Fibroblast of lung (primary cell): ENCODE measurements at regions not wholly inside any gene's neighbourhood (a gene's known extent, or its start where the extent isn't known, plus 50 kb on each side); places are given as distances from the start of the nearest gene placed in this dataset.

Experiments
- DNase-seq, 2 donors: peaks; one replicate each; pipeline versions ENCODE4 v3.0.0 to v3.0.0-alpha.2; 2010; ENCODE audit warnings: low read depth in 2 of 2
- H2AFZ ChIP-seq: 2 replicates; pipeline ENCODE4 v1.5.1; 2012; ENCODE audit warnings: low read length, control low read depth, inconsistent platforms
- H3K27ac ChIP-seq: 2 replicates; pipeline ENCODE4 v1.5.1; 2011; ENCODE audit warnings: low read length, control low read depth; ENCODE audit not compliant: insufficient read depth
- H3K27me3 ChIP-seq: 2 replicates; pipeline ENCODE4 v1.5.1; 2011; ENCODE audit warnings: mild to moderate bottlenecking, low read length; ENCODE audit not compliant: control insufficient read depth, insufficient read depth
- H3K36me3 ChIP-seq: 2 replicates; pipeline ENCODE4 v1.5.1; 2011; ENCODE audit warnings: low read length; ENCODE audit not compliant: control insufficient read depth, insufficient read depth
- H3K4me1 ChIP-seq: 2 replicates; pipeline ENCODE4 v1.5.1; 2011; ENCODE audit warnings: low read length; ENCODE audit not compliant: control insufficient read depth, insufficient read depth; ENCODE audit errors: extremely low read depth
- H3K4me2 ChIP-seq: 2 replicates; pipeline ENCODE4 v1.5.1; 2011; ENCODE audit warnings: low read length, control low read depth; ENCODE audit not compliant: insufficient read depth; ENCODE audit errors: extremely low read depth
- H3K4me3 ChIP-seq, 4 experiments: fragments of 200-600 bp in 1 of 4; sonication (generic) in 1 of 4; replicated peaks in 1 of 4; 2 replicates each; pipeline ENCODE4 v1.5.1; 2011 to 2016; ENCODE audit warnings: low read length in 4 of 4, low read depth in 3 of 4, mild to moderate bottlenecking in 3 of 4, control low read depth in 2 of 4, inconsistent platforms in 1 of 4, mixed read lengths in 1 of 4; ENCODE audit not compliant: insufficient read depth in 1 of 4; ENCODE audit errors: control extremely low read depth in 1 of 4
- H3K79me2 ChIP-seq: 2 replicates; pipeline ENCODE4 v1.5.1; 2012; ENCODE audit warnings: mild to moderate bottlenecking, low read length, inconsistent platforms; ENCODE audit not compliant: control insufficient read depth, insufficient read depth
- H3K9ac ChIP-seq: 2 replicates; pipeline ENCODE4 v1.5.1; 2011; ENCODE audit warnings: mild to moderate bottlenecking, low read length, control low read depth; ENCODE audit not compliant: insufficient read depth
- H3K9me3 ChIP-seq: 2 replicates; pipeline ENCODE4 v1.5.1; 2012; ENCODE audit warnings: low read depth, low read length; ENCODE audit not compliant: control insufficient read depth, insufficient read depth
- H4K20me1 ChIP-seq: 2 replicates; pipeline ENCODE4 v1.5.1; 2011; ENCODE audit warnings: low read length; ENCODE audit not compliant: control insufficient read depth, insufficient read depth; ENCODE audit errors: extremely low read depth
- CTCF ChIP-seq, 2 donors: IDR thresholded peaks in 1 of 2; conservative IDR thresholded peaks in 1 of 2; 1 replicate in 1 of 2; 2 replicates in 1 of 2; pipeline ENCODE4 v1.5.1; 2011 to 2012; ENCODE audit warnings: low read length in 2 of 2, control low read depth in 1 of 2, inconsistent platforms in 1 of 2, low read depth in 1 of 2, mild to moderate bottlenecking in 1 of 2
- EZH2 ChIP-seq: IDR thresholded peaks from 2 replicates; pipeline ENCODE4 v1.5.1; 2012; ENCODE audit warnings: low read length, control low read depth, mild to moderate bottlenecking; ENCODE audit errors: missing control alignments

DNA sequence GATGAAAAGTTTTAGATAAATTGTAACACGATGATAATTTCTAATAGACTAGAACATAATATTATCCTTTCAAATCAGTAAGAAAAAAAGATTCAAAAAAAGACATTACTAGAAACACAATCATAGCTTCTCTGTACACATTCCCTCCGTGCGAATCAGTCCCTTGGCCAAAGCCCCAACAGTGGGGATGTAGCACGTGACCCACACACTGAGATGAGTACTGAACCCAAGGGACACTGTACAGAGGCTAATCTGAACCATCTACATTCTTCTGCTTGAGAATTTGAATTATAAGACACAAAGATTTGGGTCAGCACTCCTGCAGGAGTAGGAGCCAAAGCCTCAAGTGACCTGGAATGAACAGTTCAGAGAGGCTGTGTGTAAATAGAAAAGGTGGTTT, 353.7 kb downstream of the INSC start:
- DNase-seq = peak; percentile 1 to 6
- TF ChIP-seq EZH2 (no peak), CTCF (conservative IDR thresholded peaks at IDR 0.05 in 1 of 2, IDR thresholded peaks at IDR 0.05 in 1 of 2; ENCODE audit: low read depth in 1 of 2, low read length in 2 of 2) (no peak)
- H2AFZ ChIP-seq = no peak overlapping the region
- H3K79me2 ChIP-seq = no peaks in the 10 kb centered on the region
- no peaks in the 10 kb centered on the region for H3K9me3 ChIP-seq
- H4K20me1 ChIP-seq = no peaks in the 10 kb centered on the region
- H3K4me1 ChIP-seq = no peaks in the 10 kb centered on the region
- no peaks in the 10 kb centered on the region for H3K36me3 ChIP-seq
- H3K4me2 ChIP-seq = no peak overlapping the region
- H3K27me3 ChIP-seq = no peaks in the 10 kb centered on the region
- no peak overlapping the region for H3K27ac ChIP-seq
- H3K4me3 ChIP-seq = no peak overlapping the region
- H3K9ac ChIP-seq = no peak overlapping the region

DNA sequence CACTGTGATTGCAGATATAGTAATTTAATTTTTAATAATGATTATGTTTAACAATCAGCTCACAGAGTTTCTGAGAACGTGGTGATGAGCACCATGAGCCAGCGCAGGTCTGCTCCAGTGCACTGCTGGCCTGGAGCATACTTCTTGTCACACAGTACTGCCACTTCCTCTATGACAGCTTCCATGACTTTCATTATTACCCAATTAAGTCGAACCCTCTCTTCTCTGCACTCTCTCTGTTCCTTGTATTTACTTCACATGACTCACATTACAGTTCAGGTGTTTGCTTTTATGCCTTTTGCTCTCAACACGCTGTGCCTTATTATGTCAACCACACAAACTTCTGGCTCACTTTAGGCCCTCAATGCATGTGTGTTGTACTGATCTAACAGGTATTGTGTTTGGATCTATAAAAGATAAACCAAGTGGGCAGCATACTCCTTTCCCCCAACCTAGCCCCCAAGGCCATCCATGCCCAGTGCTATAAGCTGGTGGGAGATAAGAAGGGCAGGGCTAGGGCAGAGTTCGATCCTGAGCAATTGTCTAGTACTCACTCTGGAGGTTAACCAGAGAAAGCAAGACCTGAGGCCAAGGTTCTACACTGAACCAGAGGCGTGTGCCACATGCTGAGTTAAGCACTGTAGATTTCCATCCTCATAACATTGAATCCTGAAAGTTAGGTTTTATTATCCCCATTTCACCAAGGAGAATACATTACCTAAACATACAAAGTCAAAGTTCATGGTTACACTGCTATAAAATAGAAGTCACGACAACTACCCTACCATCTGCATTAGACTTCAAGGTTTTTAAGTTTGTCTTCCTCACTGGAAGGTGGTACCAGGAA, 356.5 kb downstream of the INSC start:
- Histone ChIP-seq H3K36me3 (no peaks in the 10 kb centered on the region), H2AFZ (no peak overlapping the region), H3K4me3 (no peak overlapping the region), H4K20me1 (no peaks in the 10 kb centered on the region), H3K79me2 (no peaks in the 10 kb centered on the region), H3K27me3 (no peaks in the 10 kb centered on the region), H3K27ac (no peak overlapping the region), H3K4me1 (no peaks in the 10 kb centered on the region), H3K4me2 (no peak overlapping the region), H3K9me3 (no peaks in the 10 kb centered on the region), H3K9ac (no peak overlapping the region)
- TF ChIP-seq CTCF (conservative IDR thresholded peaks at IDR 0.05 in 1 of 2, IDR thresholded peaks at IDR 0.05 in 1 of 2; ENCODE audit: low read depth in 1 of 2, low read length in 2 of 2) (no peak), EZH2 (no peak)
- DNase-seq = no peak

DNA sequence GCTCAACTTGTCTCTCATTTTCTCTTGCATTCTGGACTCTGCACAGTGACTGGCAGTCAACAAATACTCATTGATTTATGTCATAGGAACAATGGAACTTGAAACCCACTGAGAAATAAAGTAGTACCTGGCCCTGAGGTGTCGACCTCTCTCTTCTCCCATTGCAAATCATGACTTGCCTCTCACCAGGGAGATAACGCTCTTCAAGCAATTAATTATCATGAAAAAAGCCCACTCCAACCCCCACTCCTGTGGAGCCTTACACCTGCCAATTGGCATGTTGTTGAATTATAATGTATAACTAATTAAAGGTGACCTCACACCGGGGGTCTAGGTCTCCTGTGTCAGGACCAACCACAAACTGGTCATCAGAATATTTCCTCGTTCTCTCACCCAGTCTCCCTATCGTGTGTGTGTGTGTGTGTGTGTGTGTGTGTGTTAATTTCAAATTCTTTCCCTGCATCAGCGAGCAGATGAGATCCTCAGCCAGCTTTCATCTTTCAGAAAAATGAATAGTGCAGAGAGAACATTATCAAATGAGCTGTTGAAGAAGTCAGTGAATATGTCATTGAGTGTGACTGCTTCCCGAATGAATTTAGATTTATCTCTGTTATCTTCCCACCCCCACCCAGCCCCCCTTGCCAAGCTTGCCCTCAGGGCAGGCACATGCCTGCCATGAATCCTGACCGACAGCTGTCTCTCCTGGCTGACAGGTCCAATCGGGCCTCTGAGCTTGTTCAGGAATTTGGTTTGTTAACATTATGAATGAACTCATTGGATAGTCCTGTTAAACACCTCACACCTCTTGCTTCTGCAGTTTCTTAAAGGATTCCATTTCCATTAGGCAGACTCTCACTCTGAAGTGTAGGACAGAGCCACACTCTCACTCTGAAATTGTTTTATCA, 357.4 kb downstream of the INSC start:
- DNase-seq = no peak
- H3K4me2 ChIP-seq = no peak overlapping the region
- H3K9me3 ChIP-seq = no peaks in the 10 kb centered on the region
- no peaks in the 10 kb centered on the region for H3K4me1 ChIP-seq
- H3K9ac ChIP-seq = no peak overlapping the region
- H3K4me3 ChIP-seq = no peak overlapping the region
- no peaks in the 10 kb centered on the region for H3K79me2 ChIP-seq
- H3K27me3 ChIP-seq = no peaks in the 10 kb centered on the region
- H3K36me3 ChIP-seq = no peaks in the 10 kb centered on the region
- no peaks in the 10 kb centered on the region for H4K20me1 ChIP-seq
- TF ChIP-seq EZH2 (no peak), CTCF (conservative IDR thresholded peaks at IDR 0.05 in 1 of 2, IDR thresholded peaks at IDR 0.05 in 1 of 2; ENCODE audit: low read depth in 1 of 2, low read length in 2 of 2) (no peak)
- H3K27ac ChIP-seq = no peak overlapping the region
- no peak overlapping the region for H2AFZ ChIP-seq
